ENCODE measurements at regions not wholly inside any gene's neighbourhood (a gene's known extent, or its start where the extent isn't known, plus 50 kb on each side); places are given as distances from the start of the nearest gene placed in this dataset.

DNA sequence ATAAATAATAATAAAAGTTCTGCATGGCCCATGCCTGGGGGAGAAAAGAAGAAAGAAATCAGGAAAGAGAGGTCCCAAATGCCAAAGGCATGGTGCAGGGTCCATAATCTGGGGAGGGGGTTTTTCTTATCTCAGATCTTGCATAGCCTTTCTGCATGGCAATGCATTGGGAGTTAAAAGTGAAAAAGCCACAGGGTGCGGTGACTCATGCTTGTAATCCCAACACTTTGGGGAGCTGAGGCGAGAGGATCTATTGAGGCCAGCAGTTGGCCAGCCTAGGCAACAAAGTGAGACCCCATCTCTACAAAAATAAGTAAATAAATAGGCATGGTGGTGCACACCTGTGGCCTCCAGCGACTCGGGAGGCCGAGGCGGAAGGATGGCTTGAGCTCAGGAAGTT, 76.8 kb upstream of the GATA2 start:
- TF ChIP-seq, protein P1, sequence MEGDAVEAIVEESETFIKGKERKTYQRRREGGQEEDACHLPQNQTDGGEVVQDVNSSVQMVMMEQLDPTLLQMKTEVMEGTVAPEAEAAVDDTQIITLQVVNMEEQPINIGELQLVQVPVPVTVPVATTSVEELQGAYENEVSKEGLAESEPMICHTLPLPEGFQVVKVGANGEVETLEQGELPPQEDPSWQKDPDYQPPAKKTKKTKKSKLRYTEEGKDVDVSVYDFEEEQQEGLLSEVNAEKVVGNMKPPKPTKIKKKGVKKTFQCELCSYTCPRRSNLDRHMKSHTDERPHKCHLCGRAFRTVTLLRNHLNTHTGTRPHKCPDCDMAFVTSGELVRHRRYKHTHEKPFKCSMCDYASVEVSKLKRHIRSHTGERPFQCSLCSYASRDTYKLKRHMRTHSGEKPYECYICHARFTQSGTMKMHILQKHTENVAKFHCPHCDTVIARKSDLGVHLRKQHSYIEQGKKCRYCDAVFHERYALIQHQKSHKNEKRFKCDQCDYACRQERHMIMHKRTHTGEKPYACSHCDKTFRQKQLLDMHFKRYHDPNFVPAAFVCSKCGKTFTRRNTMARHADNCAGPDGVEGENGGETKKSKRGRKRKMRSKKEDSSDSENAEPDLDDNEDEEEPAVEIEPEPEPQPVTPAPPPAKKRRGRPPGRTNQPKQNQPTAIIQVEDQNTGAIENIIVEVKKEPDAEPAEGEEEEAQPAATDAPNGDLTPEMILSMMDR (IDR thresholded peaks at IDR 0.05; ENCODE audit: insufficient read depth, low read depth, low read length, missing control alignments), result no peak
- H3K4me3 ChIP-seq (ENCODE audit: low read length), result no peak overlapping the region
- DNase-seq (ENCODE audit: low read depth), result no peak

DNA sequence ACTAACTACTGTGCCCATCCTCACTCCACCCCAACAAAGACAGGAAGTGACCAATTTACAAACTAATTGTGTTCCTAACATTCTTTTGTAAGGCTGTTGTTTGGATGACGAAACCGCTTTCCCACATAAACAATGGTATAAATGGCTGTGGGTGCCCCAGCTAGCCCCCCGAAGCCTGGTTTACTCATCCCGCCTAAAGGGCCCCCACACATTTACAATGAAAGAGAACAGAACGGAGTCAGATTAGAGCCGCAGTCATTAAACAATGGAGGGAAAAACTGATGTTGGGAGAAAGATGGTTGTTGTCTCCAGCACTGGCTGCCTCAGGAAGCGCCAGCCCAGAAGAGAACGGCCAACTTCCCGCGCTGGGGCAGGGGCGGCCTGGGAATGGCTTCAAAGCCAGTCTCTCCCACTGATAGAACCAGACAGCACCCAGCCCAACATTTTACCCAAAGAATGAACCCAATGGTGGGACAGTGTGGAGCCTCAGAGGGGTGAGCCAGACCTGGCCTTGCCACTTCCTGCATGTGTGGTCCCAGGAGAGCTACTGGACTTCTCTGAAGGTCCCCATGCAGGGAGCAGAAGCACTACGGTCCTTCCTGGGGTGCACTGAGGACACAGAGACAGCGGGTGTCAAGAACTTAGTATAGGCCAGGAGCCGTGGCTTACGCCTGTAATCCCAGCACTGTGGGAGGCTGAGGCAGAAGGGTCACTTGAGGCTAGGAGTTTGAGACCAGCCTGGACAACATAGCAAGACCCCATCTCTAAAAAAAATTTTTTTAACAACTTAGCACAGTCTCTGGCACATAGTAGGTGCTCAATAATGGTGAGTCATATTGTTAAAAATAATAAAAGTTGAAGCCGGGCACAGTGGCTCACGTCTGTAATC, 75.8 kb upstream of the GATA2 start:
- H3K4me3 ChIP-seq (ENCODE audit: low read length), result no peak overlapping the region
- TF ChIP-seq, protein P1 (IDR thresholded peaks at IDR 0.05; ENCODE audit: insufficient read depth, low read depth, low read length, missing control alignments), result no peak
- DNase-seq (ENCODE audit: low read depth), result no peak

DNA sequence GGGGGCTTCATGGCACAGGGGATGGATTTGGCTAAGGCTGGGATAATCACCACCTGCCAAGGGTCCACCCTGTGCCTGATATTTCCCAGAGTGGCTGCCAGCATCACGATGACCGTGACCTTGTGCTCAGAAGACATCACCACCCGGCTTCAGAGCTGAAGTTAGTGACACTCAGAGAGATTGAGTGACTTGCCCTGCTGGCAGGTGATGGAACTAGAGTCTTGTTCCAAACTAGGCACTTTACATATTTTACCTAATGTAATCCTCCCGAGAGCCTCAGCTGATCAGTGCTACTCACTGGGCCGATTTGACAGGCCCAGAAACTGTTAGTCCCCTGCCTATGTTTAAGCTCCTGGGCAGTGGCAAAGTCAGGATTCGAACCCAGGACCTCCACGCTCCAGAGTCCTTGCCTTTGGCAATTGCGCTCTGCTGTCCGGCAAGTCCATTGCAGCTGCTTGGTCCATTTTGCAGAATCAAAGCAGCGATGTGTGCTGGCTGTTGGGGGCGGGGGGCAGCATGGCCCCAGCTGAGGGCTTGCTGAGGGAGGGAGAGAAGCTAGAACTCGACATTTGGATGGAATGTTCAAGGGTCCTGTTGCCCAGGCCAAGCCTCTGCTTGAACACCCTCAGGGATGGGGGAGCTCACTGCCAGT, 74.8 kb upstream of the GATA2 start:
- H3K4me3 ChIP-seq (ENCODE audit: low read length), result no peak overlapping the region
- DNase-seq (ENCODE audit: low read depth), result no peak
- TF ChIP-seq, protein P1 (IDR thresholded peaks at IDR 0.05; ENCODE audit: insufficient read depth, low read depth, low read length, missing control alignments), result peak; percentile 13

DNA sequence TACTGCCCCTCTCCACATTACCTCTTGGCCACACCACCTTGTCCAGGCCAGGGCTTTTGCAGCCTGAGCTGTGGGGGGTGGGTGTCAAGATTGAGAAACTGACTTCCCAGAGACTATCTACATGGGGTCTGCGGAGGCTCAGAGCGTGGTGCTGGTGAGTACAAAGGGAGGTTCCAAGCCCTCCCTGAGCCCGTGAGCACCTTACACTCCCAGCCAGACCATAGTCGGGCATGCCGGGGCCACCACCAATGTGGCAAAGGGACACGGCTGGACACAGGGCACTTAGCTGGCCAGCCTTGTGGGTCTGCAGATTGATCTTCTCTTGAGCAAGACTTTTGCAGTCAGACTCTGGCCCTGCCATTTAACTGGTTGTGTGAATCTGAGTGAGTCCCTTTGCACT, 74.1 kb upstream of the GATA2 start:
- TF ChIP-seq, protein P1 (IDR thresholded peaks at IDR 0.05; ENCODE audit: insufficient read depth, low read depth, low read length, missing control alignments), result no peak
- no peak for DNase-seq (ENCODE audit: low read depth)

DNA sequence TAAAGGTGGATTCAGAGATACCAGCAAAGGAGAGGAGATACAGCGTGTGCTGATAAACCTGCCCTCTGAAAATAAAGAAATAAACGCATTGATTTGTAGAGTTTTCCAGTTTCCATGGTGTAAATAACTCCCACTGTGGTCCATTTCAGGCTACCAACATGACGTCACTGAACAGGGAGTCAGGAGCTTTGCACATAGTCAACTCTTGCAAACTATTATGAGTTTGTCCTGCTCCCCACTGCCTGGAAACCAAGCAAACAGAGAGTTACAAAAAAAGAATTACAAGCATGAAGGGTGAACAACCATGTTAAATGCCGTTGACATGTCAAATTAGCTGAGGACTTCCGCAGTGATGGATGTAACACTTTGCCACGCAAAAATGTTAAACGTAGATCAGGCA, 70.4 kb upstream of the GATA2 start:
- TF ChIP-seq, protein P1 (IDR thresholded peaks at IDR 0.05; ENCODE audit: insufficient read depth, low read depth, low read length, missing control alignments), result no peak
- no peak for DNase-seq (ENCODE audit: low read depth)
- no peak overlapping the region for H3K4me3 ChIP-seq (ENCODE audit: low read length)

More for the DNA sequence above, 74.1 kb upstream of the GATA2 start:
- no peak overlapping the region for H3K4me3 ChIP-seq (ENCODE audit: low read length)

DNA sequence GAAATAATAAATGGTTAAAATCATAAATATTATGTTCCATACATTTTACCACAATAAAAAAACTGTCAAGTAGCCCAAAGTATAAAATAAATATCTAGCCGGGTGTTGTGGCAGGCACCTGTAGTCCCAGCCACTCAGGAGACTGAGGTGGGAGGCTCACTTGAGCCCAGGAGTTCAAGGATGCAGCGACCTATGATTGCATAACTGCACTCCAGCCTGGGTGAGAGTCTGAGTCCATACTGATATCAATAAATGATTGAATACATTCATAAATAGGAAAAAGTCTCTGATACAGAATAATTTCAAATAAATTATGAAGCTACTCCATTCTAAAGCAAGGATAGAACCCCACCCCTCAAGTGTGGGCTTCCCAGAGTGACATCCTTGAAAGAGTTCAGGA, 68.5 kb upstream of the GATA2 start:
- DNase-seq (ENCODE audit: low read depth), result no peak
- no peak overlapping the region for H3K4me3 ChIP-seq (ENCODE audit: low read length)
- TF ChIP-seq, protein P1 (IDR thresholded peaks at IDR 0.05; ENCODE audit: insufficient read depth, low read depth, low read length, missing control alignments), result no peak
